BLaER1 treated with 17β-estradiol and CSF1 and Interleukin-3, amounts not matched to agents 10 nM and 100 nM (cell line): ENCODE measurements at regions not wholly inside any gene's neighbourhood (a gene's known extent, or its start where the extent isn't known, plus 50 kb on each side); places are given as distances from the start of the nearest gene placed in this dataset.

ENCODE experiments used
- H3K27ac ChIP-seq, 11 experiments: shearing (Covaris generic); formaldehyde crosslinking; 2 replicates each; pipeline ENCODE4 v1.8.1; 2022
- H3K27me3 ChIP-seq, 11 experiments: shearing (Covaris generic); formaldehyde crosslinking; 2 replicates each; pipeline ENCODE4 v1.8.1; 2022
- H3K36me3 ChIP-seq, 11 experiments: shearing (Covaris generic); formaldehyde crosslinking; 2 replicates each; pipeline ENCODE4 v1.8.1; 2022
- H3K4me1 ChIP-seq, 10 experiments: shearing (Covaris generic); formaldehyde crosslinking; 2 replicates each; pipeline ENCODE4 v1.8.1; 2022
- H3K4me2 ChIP-seq, 11 experiments: shearing (Covaris generic); formaldehyde crosslinking; 2 replicates each; pipeline ENCODE4 v1.8.1; 2022
- H3K4me3 ChIP-seq, 10 experiments: shearing (Covaris generic); formaldehyde crosslinking; 2 replicates each; pipeline ENCODE4 v1.8.1; 2022
- H3K9ac ChIP-seq, 11 experiments: shearing (Covaris generic); formaldehyde crosslinking; 2 replicates each; pipeline ENCODE4 v1.8.1; 2022
- H3K9me3 ChIP-seq, 11 experiments: shearing (Covaris generic); formaldehyde crosslinking; replicated peaks in 1 of 11; 2 replicates each; pipeline ENCODE4 v1.8.1; 2022
- H4K20me1 ChIP-seq, 11 experiments: shearing (Covaris generic); formaldehyde crosslinking; 2 replicates each; pipeline ENCODE4 v1.8.1; 2022
- Cebpa-rat ChIP-seq, 11 experiments: shearing (Covaris generic); IDR thresholded peaks; 2 replicates each; pipeline ENCODE4 v1.8.1; 2022

DNA sequence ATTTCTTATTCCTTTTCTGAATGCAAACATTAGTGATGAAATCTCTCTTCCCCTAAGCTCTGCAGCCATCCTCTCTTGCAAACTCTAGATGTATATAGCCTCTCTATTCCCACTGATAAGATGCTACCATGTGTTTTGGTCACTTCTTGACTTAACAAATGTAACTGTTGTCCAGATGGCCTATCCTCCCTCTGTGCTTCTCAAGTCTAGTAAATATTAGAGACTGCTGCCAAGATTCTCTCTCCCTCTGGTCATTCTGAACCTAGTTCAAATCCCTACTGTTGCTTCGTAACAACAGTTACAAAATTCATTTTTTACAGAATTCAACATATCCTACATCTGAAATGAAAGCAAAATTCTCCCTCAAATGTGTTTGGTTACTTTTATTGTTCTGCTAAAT is 156.6 kb downstream of the TXNL1 start:
- H3K9ac ChIP-seq = no peak overlapping the region
- H3K4me3 ChIP-seq = no peak overlapping the region
- no peak for TF ChIP-seq Cebpa-rat (IDR thresholded peaks at IDR 0.05)
- no peaks in the 10 kb centered on the region for H3K9me3 ChIP-seq
- no peak overlapping the region for H3K27ac ChIP-seq
- 0 out of 20 replicates have a peak, but pooled peaks cover 0 to 1% (median 0%) of the 10 kb centered on the region in 10 experiments for H3K4me1 ChIP-seq
- H3K4me2 ChIP-seq = no peak overlapping the region
- no peaks in the 10 kb centered on the region for H3K36me3 ChIP-seq
- no peaks in the 10 kb centered on the region for H3K27me3 ChIP-seq
- H4K20me1 ChIP-seq = no peaks in the 10 kb centered on the region

DNA sequence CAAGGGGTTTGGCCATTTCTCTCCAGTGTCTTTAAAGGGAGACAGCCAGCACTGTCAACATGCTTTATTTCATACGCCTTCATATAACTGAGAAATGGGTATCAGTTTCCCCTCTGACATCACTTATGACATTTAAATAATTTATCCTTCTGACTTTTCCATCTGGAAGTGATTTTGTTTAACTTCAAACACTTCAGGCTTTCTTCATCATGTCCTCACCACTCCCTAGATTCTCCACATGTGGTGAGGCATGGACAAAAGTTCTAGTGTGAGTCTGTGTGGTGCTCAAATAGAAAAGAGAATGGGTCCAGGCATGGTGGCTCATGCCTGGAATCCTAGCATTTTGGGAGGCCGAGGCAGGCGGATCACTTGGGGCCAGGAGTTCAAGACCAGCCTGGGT is 158.6 kb downstream of the TXNL1 start:
- Histone ChIP-seq H4K20me1 (no peaks in the 10 kb centered on the region), H3K4me1 (no peaks in the 10 kb centered on the region), H3K36me3 (no peaks in the 10 kb centered on the region), H3K27ac (no peak overlapping the region), H3K9me3 (no peaks in the 10 kb centered on the region), H3K27me3 (no peaks in the 10 kb centered on the region), H3K4me3 (no peak overlapping the region), H3K9ac (no peak overlapping the region), H3K4me2 (no peak overlapping the region)
- TF ChIP-seq Cebpa-rat (IDR thresholded peaks at IDR 0.05) = no peak

DNA sequence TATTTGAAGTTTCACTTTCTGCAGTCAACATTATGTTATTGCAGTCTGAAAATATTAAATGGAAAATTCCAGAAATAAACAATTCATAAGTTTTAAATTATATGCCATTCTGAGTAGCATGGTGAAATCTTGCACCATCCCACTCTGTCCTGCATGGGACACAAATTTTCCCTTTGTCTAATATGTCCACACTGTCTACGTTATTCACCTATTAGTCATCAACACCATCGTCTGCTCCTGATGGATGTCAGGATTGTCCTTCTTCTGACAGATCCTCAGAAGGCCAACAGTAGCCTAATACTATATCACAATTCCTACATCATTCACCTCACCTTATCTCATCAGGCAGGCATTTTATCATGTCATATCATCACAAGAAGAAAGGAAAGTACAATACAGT is 163.1 kb downstream of the TXNL1 start:
- Histone ChIP-seq H4K20me1 (no peaks in the 10 kb centered on the region), H3K9ac (no peak overlapping the region), H3K9me3 (no peaks in the 10 kb centered on the region), H3K36me3 (no peaks in the 10 kb centered on the region), H3K27ac (no peak overlapping the region), H3K4me1 (peaks cover 0 to 40% (median 0%) of the 10 kb centered on the region in 10 experiments; a peak in 4 of 20 replicates), H3K4me3 (no peak overlapping the region), H3K27me3 (no peaks in the 10 kb centered on the region), H3K4me2 (no peak overlapping the region)
- no peak for TF ChIP-seq Cebpa-rat (IDR thresholded peaks at IDR 0.05)

- H3K36me3 ChIP-seq = no peaks in the 10 kb centered on the region
- H3K27ac ChIP-seq = peak overlapping the region in 1 of 11 experiments; percentile 12; a peak in 1 of 22 replicates
- no peak overlapping the region for H3K9ac ChIP-seq
- peak overlapping the region in 2 of 11 experiments; percentile 2 to 18; a peak in 1 of 22 replicates for H3K4me2 ChIP-seq
- no peak overlapping the region for H3K4me3 ChIP-seq
- no peak for TF ChIP-seq Cebpa-rat (IDR thresholded peaks at IDR 0.05)
- no peaks in the 10 kb centered on the region for H3K9me3 ChIP-seq
- no peaks in the 10 kb centered on the region for H4K20me1 ChIP-seq
- no peaks in the 10 kb centered on the region for H3K27me3 ChIP-seq
- peaks cover 0 to 57% (median 4%) of the 10 kb centered on the region in 10 experiments; a peak in 10 of 20 replicates for H3K4me1 ChIP-seq
These were observed 164.9 kb downstream of the TXNL1 start for GRCh38 chr18:56473400-56474024.

- Histone ChIP-seq H4K20me1 (no peaks in the 10 kb centered on the region), H3K27ac (peak overlapping the region in 2 of 11 experiments; percentile 99; a peak in 4 of 22 replicates), H3K27me3 (no peaks in the 10 kb centered on the region), H3K4me3 (no peak overlapping the region), H3K9ac (peak overlapping the region in 1 of 11 experiments; percentile 24; a peak in 1 of 22 replicates), H3K4me2 (peak overlapping the region in 2 of 11 experiments; percentile 68 to 72; a peak in 4 of 22 replicates), H3K4me1 (peaks cover 0 to 82% (median 10%) of the 10 kb centered on the region in 10 experiments; a peak in 10 of 20 replicates), H3K9me3 (peaks cover 2 to 18% (median 8%) of the 10 kb centered on the region in 11 experiments; a peak in 19 of 22 replicates), H3K36me3 (no peaks in the 10 kb centered on the region)
- no peak for TF ChIP-seq Cebpa-rat (IDR thresholded peaks at IDR 0.05)
These were observed 167.7 kb downstream of the TXNL1 start for GRCh38 chr18:56470406-56471351.

DNA sequence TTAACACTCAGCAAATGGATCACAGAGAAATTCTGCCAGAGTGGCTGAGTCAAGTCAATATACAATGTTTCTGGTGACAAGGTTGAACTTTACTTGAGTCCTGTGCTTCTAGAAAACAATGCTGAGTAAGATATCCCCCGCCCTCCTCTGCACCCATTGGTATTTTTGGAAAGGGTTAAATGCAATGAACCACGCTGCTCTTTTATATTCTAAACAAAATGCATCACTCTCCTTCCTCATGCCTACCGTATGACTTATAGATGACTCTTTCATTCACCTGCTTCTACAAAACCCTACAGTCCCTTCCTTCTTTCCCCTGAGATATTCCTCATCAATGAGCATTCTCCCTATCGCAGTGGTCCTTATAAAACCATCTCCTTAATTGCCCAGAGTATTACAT is 168.8 kb downstream of the TXNL1 start:
- peaks cover 0 to 11% (median 0%) of the 10 kb centered on the region in 11 experiments; a peak in 1 of 22 replicates for H3K36me3 ChIP-seq
- H3K4me1 ChIP-seq = peaks cover 0 to 87% (median 10%) of the 10 kb centered on the region in 10 experiments; a peak in 10 of 20 replicates
- no peak overlapping the region for H3K4me3 ChIP-seq
- H3K27ac ChIP-seq = peak overlapping the region in 3 of 11 experiments; percentile 87 to 99 (median 99); a peak in 6 of 22 replicates
- H3K4me2 ChIP-seq = peak overlapping the region in 3 of 11 experiments; percentile 56 to 72 (median 68); a peak in 6 of 22 replicates
- no peaks in the 10 kb centered on the region for H3K27me3 ChIP-seq
- peaks cover 13 to 29% (median 19%) of the 10 kb centered on the region in 11 experiments for H3K9me3 ChIP-seq
- H3K9ac ChIP-seq = peak overlapping the region in 2 of 11 experiments; percentile 84 to 85; a peak in 4 of 22 replicates
- TF ChIP-seq Cebpa-rat (IDR thresholded peaks at IDR 0.05) = no peak
- no peaks in the 10 kb centered on the region for H4K20me1 ChIP-seq

DNA sequence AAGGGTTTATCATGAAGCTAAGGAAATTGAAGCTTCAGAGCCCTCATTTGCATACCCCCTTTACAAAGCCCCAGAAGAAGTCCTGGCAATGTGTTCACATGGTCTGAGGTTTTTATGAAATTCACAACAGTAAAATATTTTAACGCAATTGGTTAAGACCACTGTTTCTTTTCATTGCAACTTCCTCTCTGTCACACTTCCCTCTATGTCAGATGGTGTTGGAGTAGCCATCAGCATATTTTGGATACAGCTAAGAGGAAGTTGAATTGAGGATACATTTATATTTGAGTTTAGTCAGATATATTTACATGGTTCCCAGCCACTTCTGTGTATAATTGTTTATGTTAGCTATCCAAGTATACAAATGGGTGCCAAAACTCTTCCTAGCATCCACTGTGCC is 170.0 kb downstream of the TXNL1 start:
- Histone ChIP-seq H3K27me3 (no peaks in the 10 kb centered on the region), H3K4me3 (no peak overlapping the region), H4K20me1 (no peaks in the 10 kb centered on the region), H3K4me2 (peak overlapping the region in 6 of 11 experiments; percentile 24 to 72 (median 46); a peak in 14 of 22 replicates), H3K9me3 (peaks cover 20 to 41% (median 30%) of the 10 kb centered on the region in 11 experiments), H3K27ac (peak overlapping the region in 6 of 11 experiments; percentile 34 to 99 (median 79); a peak in 11 of 22 replicates), H3K36me3 (peaks cover 0 to 14% (median 0%) of the 10 kb centered on the region in 11 experiments; a peak in 1 of 22 replicates), H3K4me1 (peaks cover 0 to 75% (median 10%) of the 10 kb centered on the region in 10 experiments; a peak in 10 of 20 replicates), H3K9ac (peak overlapping the region in 3 of 11 experiments; percentile 60 to 89 (median 84); a peak in 6 of 22 replicates)
- TF ChIP-seq Cebpa-rat (IDR thresholded peaks at IDR 0.05) = peak in 1 of 11 experiments; percentile 47; a peak in 1 of 22 replicates

DNA sequence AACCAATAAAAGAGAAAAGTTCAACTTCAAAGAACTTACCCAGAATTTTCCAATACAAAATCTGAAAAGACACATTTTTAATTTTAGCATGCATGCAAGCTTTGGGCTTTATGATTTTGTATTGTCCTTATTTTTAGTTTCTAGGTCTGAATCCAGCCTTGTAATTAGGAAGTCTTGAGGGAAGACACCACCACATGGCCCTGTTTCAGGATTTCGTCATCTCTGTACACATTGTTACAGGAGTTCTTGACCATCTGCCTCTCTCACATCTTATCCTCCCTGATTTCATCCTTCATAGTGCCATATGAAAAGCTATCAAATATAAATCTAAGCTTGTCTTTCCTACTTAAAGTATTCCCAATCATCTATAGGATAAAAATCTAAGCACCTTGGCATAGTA is 176.1 kb downstream of the TXNL1 start:
- no peak overlapping the region for H3K27ac ChIP-seq
- no peak for TF ChIP-seq Cebpa-rat (IDR thresholded peaks at IDR 0.05)
- no peak overlapping the region for H3K9ac ChIP-seq
- H3K4me1 ChIP-seq = peaks cover 0 to 68% (median 9%) of the 10 kb centered on the region in 10 experiments; a peak in 13 of 20 replicates
- peak overlapping the region in 1 of 11 experiments; percentile 4; a peak in 1 of 22 replicates for H3K4me2 ChIP-seq
- no peaks in the 10 kb centered on the region for H3K27me3 ChIP-seq
- peaks cover 0 to 14% (median 0%) of the 10 kb centered on the region in 11 experiments; a peak in 1 of 22 replicates for H3K36me3 ChIP-seq
- no peaks in the 10 kb centered on the region for H4K20me1 ChIP-seq
- peaks cover 40 to 79% (median 53%) of the 10 kb centered on the region in 11 experiments for H3K9me3 ChIP-seq
- no peak overlapping the region for H3K4me3 ChIP-seq
